T-helper 17 cell (primary cell): ENCODE measurements at regions not wholly inside any gene's neighbourhood (a gene's known extent, or its start where the extent isn't known, plus 50 kb on each side); places are given as distances from the start of the nearest gene placed in this dataset.

ENCODE experiments used
- ATAC-seq: fragments of 150-1000 bp; cut with Tn5 transposase; 2 replicates; pipeline ENCODE4 v1.10.0; 2021; ENCODE audit warnings: mild to moderate bottlenecking, moderate library complexity
- DNase-seq, 3 donors: peaks; one replicate each; pipeline versions ENCODE4 v3.0.0 to v3.0.0-alpha.2; 2020 to 2021
- H3K9me3 ChIP-seq: one replicate; pipeline ENCODE4 v1.7.0; 2013; ENCODE audit warnings: low read length, mild to moderate bottlenecking; ENCODE audit not compliant: control insufficient read depth, poor library complexity, severe bottlenecking
- H3K27ac Mint-ChIP-seq: one replicate; pipeline ENCODE4 v1.8.0; 2022; ENCODE audit warnings: mild to moderate bottlenecking, moderate library complexity, mixed read lengths
- H3K27me3 Mint-ChIP-seq: one replicate; pipeline ENCODE4 v1.8.0; 2022; ENCODE audit warnings: mixed read lengths
- H3K36me3 Mint-ChIP-seq: one replicate; pipeline ENCODE4 v1.8.0; 2022; ENCODE audit warnings: low read depth, mixed read lengths
- H3K4me1 Mint-ChIP-seq: one replicate; pipeline ENCODE4 v1.8.0; 2022; ENCODE audit warnings: mild to moderate bottlenecking, mixed read lengths
- H3K4me3 Mint-ChIP-seq: one replicate; pipeline ENCODE4 v1.8.0; 2022; ENCODE audit warnings: mild to moderate bottlenecking, moderate library complexity, mixed read lengths

DNA sequence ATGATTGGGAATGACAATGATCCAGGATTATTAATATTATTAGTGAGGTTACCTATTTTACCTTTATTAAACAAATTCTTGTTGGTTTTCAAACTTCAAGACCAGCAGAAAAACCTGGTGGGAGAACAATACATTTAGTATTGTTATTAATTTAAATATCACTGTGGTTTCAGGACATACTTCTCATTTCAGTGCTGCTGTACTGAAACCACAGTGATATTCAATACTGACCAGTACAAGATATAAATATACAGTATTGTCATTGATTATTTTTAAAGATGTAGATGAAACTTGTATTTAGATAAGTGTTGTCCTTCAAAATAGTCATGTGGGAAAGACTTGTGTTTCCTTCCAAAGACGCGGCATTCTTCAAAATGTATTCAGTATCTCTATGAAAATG is 1047.3 kb upstream of the CELF4 start:
- no peaks in the 10 kb centered on the region for H3K9me3 ChIP-seq
- ATAC-seq (no peak), DNase-seq (no peak)
- Mint-ChIP-seq H3K4me1 (no peaks in the 10 kb centered on the region), H3K27me3 (no peaks in the 10 kb centered on the region), H3K36me3 (no peaks in the 10 kb centered on the region), H3K27ac (no peak overlapping the region), H3K4me3 (no peak overlapping the region)

DNA sequence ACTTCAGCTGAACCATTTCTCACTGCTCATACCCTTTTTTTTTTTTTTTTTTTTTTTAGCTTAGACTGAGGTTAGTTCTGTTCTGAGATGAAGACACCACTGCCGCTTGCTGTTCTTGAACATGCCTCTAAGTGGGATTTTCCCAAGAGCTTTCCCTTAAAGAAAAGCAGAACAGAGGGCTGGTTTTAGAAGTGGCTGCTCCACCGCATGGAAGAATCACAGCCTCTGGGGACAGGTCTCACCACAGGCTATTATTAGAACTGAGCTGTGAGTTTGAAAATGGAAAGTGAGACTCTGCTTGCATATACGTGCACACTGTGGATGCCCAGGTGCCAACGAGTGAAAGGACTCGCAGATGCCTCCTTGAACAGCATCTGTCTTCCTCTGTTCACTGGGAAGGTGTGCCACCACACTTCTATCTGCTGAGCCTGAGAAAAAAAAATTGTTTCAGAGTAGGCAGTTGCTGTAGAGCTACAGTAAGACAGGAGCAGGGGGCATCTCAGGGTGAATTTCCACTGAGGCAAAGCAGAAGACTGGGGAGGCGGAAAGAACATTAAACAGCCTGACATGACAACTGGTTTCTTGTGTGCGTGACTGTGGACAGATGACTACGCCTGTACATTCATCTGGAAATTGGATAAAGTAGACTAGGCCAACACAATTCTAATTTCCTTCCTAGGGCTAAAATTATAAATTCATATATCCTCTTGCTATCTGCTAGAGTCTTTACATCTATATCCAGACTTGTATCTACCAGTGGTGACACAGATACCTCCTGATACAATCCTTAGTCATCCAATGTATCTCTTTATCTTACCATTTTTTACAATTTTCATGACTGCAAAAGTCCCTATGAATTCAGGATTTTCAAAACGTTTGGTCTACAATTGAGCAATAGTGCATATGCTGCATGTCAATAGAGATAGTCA is 1045.7 kb upstream of the CELF4 start:
- Mint-ChIP-seq H3K36me3 (no peaks in the 10 kb centered on the region), H3K27me3 (no peaks in the 10 kb centered on the region), H3K27ac (no peak overlapping the region), H3K4me3 (no peak overlapping the region), H3K4me1 (no peaks in the 10 kb centered on the region)
- no peak for DNase-seq
- H3K9me3 ChIP-seq, result no peaks in the 10 kb centered on the region
- no peak for ATAC-seq

DNA sequence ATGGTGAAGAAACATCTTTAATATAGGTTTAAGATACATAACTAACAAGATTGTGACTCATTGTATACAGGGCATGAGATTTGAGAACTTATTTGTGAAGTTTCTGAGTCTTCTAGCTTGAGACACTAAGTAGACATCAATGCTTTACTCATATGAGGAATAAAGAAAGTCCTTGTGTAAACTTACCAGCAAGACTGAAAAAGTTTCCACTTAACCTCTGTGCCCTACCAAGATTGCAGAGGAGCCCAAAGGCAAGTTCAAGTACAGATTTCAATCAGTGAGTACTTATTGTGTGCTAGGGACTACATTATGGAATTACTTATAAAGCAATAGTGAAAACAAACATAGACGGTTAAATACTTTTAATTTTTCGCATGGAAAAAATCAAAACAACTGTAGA is 1041.2 kb upstream of the CELF4 start:
- H3K4me3 Mint-ChIP-seq, result no peak overlapping the region
- no peaks in the 10 kb centered on the region for H3K36me3 Mint-ChIP-seq
- no peak overlapping the region for H3K27ac Mint-ChIP-seq
- ATAC-seq, result no peak
- no peak for DNase-seq
- H3K27me3 Mint-ChIP-seq, result no peaks in the 10 kb centered on the region
- H3K4me1 Mint-ChIP-seq, result no peaks in the 10 kb centered on the region
- no peaks in the 10 kb centered on the region for H3K9me3 ChIP-seq

- no peaks in the 10 kb centered on the region for H3K27me3 Mint-ChIP-seq
- ATAC-seq (no peak), DNase-seq (no peak)
- H3K4me1 Mint-ChIP-seq, result no peaks in the 10 kb centered on the region
- H3K27ac Mint-ChIP-seq, result no peak overlapping the region
- no peak overlapping the region for H3K4me3 Mint-ChIP-seq
- H3K36me3 Mint-ChIP-seq, result no peaks in the 10 kb centered on the region
- H3K9me3 ChIP-seq, result peaks cover 3% of the 10 kb centered on the region
These were observed 1036.7 kb upstream of the CELF4 start for GRCh38 chr18:38602341-38602740.

GRCh38 chr18:38587571-38587970 is 1022.0 kb upstream of the CELF4 start:
- H3K4me3 Mint-ChIP-seq, result no peak overlapping the region
- no peaks in the 10 kb centered on the region for H3K27me3 Mint-ChIP-seq
- no peaks in the 10 kb centered on the region for H3K4me1 Mint-ChIP-seq
- no peak for DNase-seq
- H3K36me3 Mint-ChIP-seq, result no peaks in the 10 kb centered on the region
- H3K9me3 ChIP-seq, result no peaks in the 10 kb centered on the region
- H3K27ac Mint-ChIP-seq, result no peak overlapping the region
- ATAC-seq, result no peak

DNA sequence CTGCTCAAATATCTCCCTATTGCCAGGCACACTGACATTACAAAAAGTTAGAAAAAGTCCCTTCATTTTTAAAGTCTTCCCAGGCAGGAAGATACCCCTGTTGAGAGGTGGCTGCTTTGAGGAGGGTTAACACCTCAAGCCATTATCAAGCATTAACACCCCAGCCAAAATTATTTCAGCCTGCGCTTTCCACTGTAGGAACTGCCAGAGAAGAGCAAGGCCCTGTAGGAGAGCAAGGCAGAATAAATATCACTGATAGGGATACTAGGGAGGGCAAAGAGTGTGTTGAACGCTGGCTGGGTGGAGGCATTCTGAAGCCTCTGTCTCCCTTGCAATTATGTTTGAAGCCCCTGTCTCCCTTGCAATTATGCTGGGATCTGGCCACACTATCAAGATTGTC is 1020.7 kb upstream of the CELF4 start:
- Mint-ChIP-seq H3K27ac (no peak overlapping the region), H3K27me3 (no peaks in the 10 kb centered on the region), H3K36me3 (no peaks in the 10 kb centered on the region), H3K4me3 (no peak overlapping the region), H3K4me1 (no peaks in the 10 kb centered on the region)
- no peak for DNase-seq
- no peak for ATAC-seq
- no peaks in the 10 kb centered on the region for H3K9me3 ChIP-seq

- no peak for DNase-seq
- H3K9me3 ChIP-seq, result no peaks in the 10 kb centered on the region
- Mint-ChIP-seq H3K27ac (no peak overlapping the region), H3K36me3 (no peaks in the 10 kb centered on the region), H3K4me3 (no peak overlapping the region), H3K27me3 (no peaks in the 10 kb centered on the region), H3K4me1 (no peaks in the 10 kb centered on the region)
- no peak for ATAC-seq
These were observed 1014.2 kb upstream of the CELF4 start for GRCh38 chr18:38579764-38580163.

GRCh38 chr18:38576916-38577315 is 1011.3 kb upstream of the CELF4 start:
- Mint-ChIP-seq H3K27me3 (no peaks in the 10 kb centered on the region), H3K36me3 (no peaks in the 10 kb centered on the region), H3K4me3 (no peak overlapping the region), H3K27ac (no peak overlapping the region), H3K4me1 (no peaks in the 10 kb centered on the region)
- no peaks in the 10 kb centered on the region for H3K9me3 ChIP-seq
- DNase-seq, result no peak
- peak; percentile 76 for ATAC-seq

DNA sequence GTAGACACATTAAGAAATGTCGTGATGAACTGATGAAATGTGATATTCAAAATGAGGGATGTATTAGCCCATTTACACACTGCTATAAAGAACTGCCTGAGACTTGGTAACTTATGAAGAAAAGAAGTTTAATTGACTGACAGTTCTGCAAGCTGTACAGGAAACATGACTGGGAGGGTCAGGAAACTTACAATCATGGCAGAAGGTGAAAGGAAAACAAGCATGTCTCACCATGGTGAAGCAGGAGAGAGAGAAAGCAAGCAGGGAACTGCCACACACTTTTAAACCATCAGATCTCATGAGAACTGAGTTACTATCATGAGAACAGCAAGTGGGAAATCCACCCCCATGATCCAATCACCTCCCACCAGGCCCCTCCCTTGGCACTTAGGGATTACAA is 1010.8 kb upstream of the CELF4 start:
- H3K9me3 ChIP-seq, result no peaks in the 10 kb centered on the region
- DNase-seq (no peak), ATAC-seq (no peak)
- Mint-ChIP-seq H3K4me3 (no peak overlapping the region), H3K27me3 (no peaks in the 10 kb centered on the region), H3K4me1 (no peaks in the 10 kb centered on the region), H3K36me3 (no peaks in the 10 kb centered on the region), H3K27ac (no peak overlapping the region)

DNA sequence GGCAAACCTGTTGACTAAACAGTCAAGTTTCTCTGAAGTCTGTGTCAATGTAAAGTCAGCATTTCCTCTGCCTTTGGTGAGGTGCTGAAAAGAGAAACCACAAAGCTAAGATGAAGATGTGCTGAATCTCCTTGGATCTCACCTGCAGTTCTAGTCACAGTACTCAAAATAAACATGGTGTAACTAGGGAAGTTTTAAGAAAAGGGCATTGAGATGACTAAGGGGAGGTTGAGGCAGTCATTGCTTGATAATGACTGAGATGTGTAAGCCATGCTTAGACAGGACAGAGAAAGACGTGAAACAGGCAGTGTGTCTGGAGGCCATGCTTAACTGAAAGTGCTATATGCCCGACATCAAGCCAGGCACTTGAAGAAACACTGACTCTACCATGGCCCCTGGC is 1010.0 kb upstream of the CELF4 start:
- no peaks in the 10 kb centered on the region for H3K9me3 ChIP-seq
- ATAC-seq (peak; percentile 61), DNase-seq (no peak)
- Mint-ChIP-seq H3K27ac (no peak overlapping the region), H3K4me1 (no peaks in the 10 kb centered on the region), H3K4me3 (no peak overlapping the region), H3K36me3 (no peaks in the 10 kb centered on the region), H3K27me3 (no peaks in the 10 kb centered on the region)

DNA sequence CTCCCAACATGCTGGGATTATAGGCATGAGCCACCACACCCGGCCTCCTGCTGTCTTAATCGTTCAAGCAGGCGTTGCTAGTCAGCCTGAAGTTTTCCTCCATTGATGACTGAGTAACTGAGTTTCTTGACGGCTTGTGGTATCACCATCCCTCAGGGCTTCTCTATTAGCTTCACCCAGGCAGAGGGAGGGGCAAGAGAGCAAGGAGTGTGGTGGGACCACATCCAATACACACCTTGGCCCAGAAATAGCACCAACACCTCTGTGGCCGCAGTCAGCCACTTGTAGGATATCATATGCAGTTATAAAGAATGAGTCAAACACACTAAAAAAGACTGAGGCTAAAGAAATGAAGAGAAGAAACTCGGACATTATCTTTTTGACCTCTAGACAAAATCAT is 1009.4 kb upstream of the CELF4 start:
- H3K9me3 ChIP-seq, result no peaks in the 10 kb centered on the region
- DNase-seq (no peak), ATAC-seq (no peak)
- no peaks in the 10 kb centered on the region for H3K4me1 Mint-ChIP-seq
- H3K27ac Mint-ChIP-seq, result no peak overlapping the region
- H3K4me3 Mint-ChIP-seq, result no peak overlapping the region
- H3K27me3 Mint-ChIP-seq, result no peaks in the 10 kb centered on the region
- H3K36me3 Mint-ChIP-seq, result no peaks in the 10 kb centered on the region

DNA sequence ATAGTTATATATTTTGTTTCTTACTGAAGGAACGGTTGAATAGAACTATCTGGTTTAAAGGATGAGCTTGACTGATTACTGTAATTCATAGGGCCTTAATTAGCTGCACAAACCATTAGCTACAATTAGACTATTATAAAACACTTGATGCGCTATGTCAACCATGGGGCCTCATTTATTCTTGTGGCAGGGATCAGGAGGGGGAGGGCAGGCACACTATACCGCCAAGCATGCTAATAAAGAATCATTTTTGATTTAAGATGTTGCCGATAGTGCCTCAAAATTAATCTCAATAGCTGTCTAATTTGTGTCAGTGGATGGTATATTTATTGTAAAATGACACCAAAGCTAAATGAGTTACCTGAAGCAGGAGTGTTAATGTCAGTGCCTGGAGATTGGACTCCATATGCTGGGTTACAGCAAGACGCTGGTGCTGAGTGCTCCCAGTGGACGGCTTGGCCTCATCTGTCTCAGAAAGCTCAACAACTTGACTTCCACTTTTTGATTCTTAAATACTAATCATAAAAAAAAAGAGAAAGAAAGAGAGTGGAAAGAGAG is 1007.0 kb upstream of the CELF4 start:
- Mint-ChIP-seq H3K27ac (no peak overlapping the region), H3K4me1 (no peaks in the 10 kb centered on the region), H3K4me3 (no peak overlapping the region), H3K36me3 (no peaks in the 10 kb centered on the region), H3K27me3 (no peaks in the 10 kb centered on the region)
- no peaks in the 10 kb centered on the region for H3K9me3 ChIP-seq
- DNase-seq (no peak), ATAC-seq (no peak)

DNA sequence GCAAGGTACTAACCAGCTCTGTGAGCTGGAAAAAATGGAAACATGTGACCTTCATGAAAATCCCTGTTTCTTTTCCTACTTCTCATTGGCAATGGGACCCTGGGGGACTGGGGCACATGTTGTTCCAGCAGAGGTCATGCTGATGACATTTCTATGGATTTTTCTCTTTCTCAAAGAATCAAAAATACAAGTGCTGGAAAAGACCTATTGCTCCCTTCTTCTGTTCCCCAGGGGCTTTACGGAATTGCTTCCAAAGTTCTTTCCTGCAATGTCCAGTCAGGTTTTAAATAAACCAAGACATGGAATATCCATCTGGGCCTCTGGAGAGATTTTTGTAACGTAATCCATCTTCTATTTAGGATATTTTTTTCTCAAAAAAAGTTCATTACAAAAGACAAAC is 1006.1 kb upstream of the CELF4 start:
- ATAC-seq (no peak), DNase-seq (no peak)
- Mint-ChIP-seq H3K4me3 (no peak overlapping the region), H3K27ac (no peak overlapping the region), H3K36me3 (no peaks in the 10 kb centered on the region), H3K27me3 (no peaks in the 10 kb centered on the region), H3K4me1 (no peaks in the 10 kb centered on the region)
- H3K9me3 ChIP-seq, result no peaks in the 10 kb centered on the region

DNA sequence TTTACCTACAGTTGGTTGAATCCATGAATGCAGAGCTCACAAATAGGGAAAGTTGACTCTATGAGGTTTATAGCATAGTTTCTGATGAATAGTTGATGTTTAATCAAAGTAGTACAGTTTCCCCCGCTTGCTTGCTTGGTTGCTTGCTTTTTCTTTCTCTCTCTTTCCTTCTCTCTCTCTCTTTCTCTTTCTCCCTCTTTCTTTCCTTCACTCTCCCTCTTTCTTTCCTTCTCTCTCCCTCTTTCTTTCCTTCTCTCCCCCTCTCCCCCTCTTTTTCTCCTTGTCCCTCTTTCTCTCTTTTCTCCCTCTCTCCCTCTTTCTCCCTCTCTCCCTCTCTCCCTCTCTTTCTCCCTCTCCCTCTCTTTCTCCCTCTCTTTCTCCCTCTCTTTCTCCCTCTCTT is 999.9 kb upstream of the CELF4 start:
- ATAC-seq, result no peak
- Mint-ChIP-seq H3K27me3 (no peaks in the 10 kb centered on the region), H3K4me1 (no peaks in the 10 kb centered on the region), H3K4me3 (no peak overlapping the region), H3K36me3 (no peaks in the 10 kb centered on the region), H3K27ac (no peak overlapping the region)
- H3K9me3 ChIP-seq, result no peaks in the 10 kb centered on the region
- no peak for DNase-seq
